HG02610 (cell line): ENCODE measurements at regions not wholly inside any gene's neighbourhood (a gene's known extent, or its start where the extent isn't known, plus 50 kb on each side); places are given as distances from the start of the nearest gene placed in this dataset.

Experiments used
- ATAC-seq: cut with Tn5 transposase; IDR thresholded peaks from one replicate; pipeline ENCODE4 v1.9.1; 2021; ENCODE audit warnings: mild to moderate bottlenecking, moderate library complexity; ENCODE audit not compliant: unreplicated experiment

GRCh38 chr12:39061576-39061975, 156.2 kb upstream of the CPNE8 start:
- no peak for ATAC-seq

GRCh38 chr12:39048395-39048794, 143.0 kb upstream of the CPNE8 start:
- ATAC-seq, result no peak

GRCh38 chr12:39047539-39048262, 142.3 kb upstream of the CPNE8 start:
- ATAC-seq, result no peak

GRCh38 chr12:39044754-39045153, 139.4 kb upstream of the CPNE8 start:
- ATAC-seq, result no peak

- no peak for ATAC-seq
These were observed 138.0 kb upstream of the CPNE8 start for GRCh38 chr12:39043424-39043822.

- ATAC-seq, result no peak
These were observed 134.9 kb upstream of the CPNE8 start for GRCh38 chr12:39040275-39040674.

GRCh38 chr12:39037115-39037514, 131.7 kb upstream of the CPNE8 start:
- no peak for ATAC-seq

- ATAC-seq, result no peak
These were observed 130.7 kb upstream of the CPNE8 start for GRCh38 chr12:39036105-39036504.

GRCh38 chr12:39033782-39034181, 128.4 kb upstream of the CPNE8 start:
- no peak for ATAC-seq

- no peak for ATAC-seq
These were observed 127.1 kb upstream of the CPNE8 start for GRCh38 chr12:39032448-39032847.

- no peak for ATAC-seq
These were observed 126.6 kb upstream of the CPNE8 start for GRCh38 chr12:39032034-39032433.

- ATAC-seq, result no peak
These were observed 123.0 kb upstream of the CPNE8 start for GRCh38 chr12:39028382-39028781.

GRCh38 chr12:39012870-39013269, 107.5 kb upstream of the CPNE8 start:
- no peak for ATAC-seq

GRCh38 chr12:39011166-39011565, 105.8 kb upstream of the CPNE8 start:
- ATAC-seq, result no peak

GRCh38 chr12:39010406-39010805, 105.0 kb upstream of the CPNE8 start:
- no peak for ATAC-seq

- no peak for ATAC-seq
These were observed 102.2 kb upstream of the CPNE8 start for GRCh38 chr12:39007619-39008018.

GRCh38 chr12:39006286-39006685, 100.9 kb upstream of the CPNE8 start:
- no peak for ATAC-seq

GRCh38 chr12:39005671-39006070, 100.3 kb upstream of the CPNE8 start:
- no peak for ATAC-seq

- ATAC-seq, result no peak
These were observed 98.3 kb upstream of the CPNE8 start for GRCh38 chr12:39003541-39004155.

GRCh38 chr12:39000370-39000769, 95.0 kb upstream of the CPNE8 start:
- ATAC-seq, result no peak

GRCh38 chr12:38998887-38999482, 93.6 kb upstream of the CPNE8 start:
- ATAC-seq, result no peak

- ATAC-seq, result no peak
These were observed 89.9 kb upstream of the CPNE8 start for GRCh38 chr12:38995249-38995648.
